ENCODE measurements at regions not wholly inside any gene's neighbourhood (a gene's known extent, or its start where the extent isn't known, plus 50 kb on each side); places are given as distances from the start of the nearest gene placed in this dataset.
"Not testable (repeated sequence)": the region's sequence is repeated elsewhere in the genome, so short reads cannot be mapped to it uniquely, and the experiment has no call there.

DNA sequence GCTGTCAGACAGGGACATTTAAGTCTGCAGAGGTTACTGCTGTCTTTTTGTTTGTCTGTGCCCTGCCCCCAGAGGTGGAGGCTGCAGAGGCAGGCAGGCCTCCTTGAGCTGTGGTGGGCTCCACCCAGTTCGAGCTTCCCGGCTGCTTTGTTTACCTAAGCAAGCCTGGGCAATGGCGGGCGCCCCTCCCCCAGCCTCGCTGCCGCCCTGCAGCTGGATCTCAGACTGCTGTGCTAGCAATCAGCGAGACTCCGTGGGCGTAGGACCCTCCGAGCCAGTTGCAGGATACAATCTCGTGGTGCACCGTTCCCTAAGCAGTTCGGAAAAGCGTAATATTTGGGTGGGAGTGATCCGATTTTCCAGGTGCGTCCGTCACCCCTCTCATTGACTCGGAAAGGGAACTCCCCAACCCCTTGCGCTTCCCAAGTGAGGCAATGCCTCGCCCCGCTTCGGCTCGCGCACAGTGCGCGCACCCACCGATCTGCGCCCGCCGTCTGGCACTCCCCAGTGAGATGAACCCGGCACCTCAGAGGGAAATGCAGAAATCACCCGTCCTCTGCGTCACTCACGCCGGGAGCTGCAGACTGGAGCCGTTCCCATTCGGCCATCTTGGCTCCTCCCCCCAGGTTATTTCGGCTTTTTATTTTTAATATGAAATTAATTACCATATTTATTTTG is 217.8 kb upstream of the EPHA7 start:
- H3K36me3 ChIP-seq (ENCODE audit: insufficient read depth, low read length); H3K27ac ChIP-seq (ENCODE audit: low read depth, low read length); H3K4me3 ChIP-seq (ENCODE audit: low read length in 2 of 2); DNase-seq; H3K27me3 ChIP-seq (ENCODE audit: insufficient read depth, low read length); H3K9me3 ChIP-seq (ENCODE audit: control insufficient read depth in 1 of 2, low read length in 2 of 2); H3K27ac Mint-ChIP-seq; H3K27me3 Mint-ChIP-seq; H3K4me1 Mint-ChIP-seq; CTCF ChIA-PET (ENCODE audit: partially characterized antibody); H3K36me3 Mint-ChIP-seq; H3K4me1 ChIP-seq (ENCODE audit: insufficient read depth, low read length); POLR2A ChIA-PET (ENCODE audit: partially characterized antibody); H3K4me3 Mint-ChIP-seq; intact Hi-C loops (cut with micrococcal nuclease): not testable (repeated sequence)
- peaks cover 0 to 10% (median under 1%) of the 10 kb centered on the region in 8 donors for H3K9me3 Mint-ChIP-seq

DNA sequence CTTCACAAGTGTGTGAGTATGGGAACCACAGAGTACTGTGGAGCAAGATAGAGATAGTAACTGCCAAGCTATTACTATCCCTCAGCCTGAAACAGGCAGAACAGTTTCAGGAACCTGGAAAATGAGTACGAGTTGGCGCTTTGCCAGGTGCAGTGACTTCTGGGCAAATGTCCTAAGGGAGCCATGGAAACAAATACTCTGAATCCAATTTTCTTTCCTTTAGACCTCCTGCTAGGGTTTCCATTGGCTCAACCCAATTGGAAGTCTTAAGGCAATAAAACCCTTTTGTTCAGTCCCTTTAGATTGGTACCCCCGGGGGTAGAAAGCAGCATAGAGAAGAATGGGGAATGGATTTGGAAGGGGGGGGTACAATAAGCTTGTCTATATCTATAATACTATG is 205.0 kb upstream of the EPHA7 start:
- no peak overlapping the region for H3K27ac Mint-ChIP-seq
- no peak overlapping the region for H3K4me3 ChIP-seq (ENCODE audit: low read length in 2 of 2)
- H3K9me3 Mint-ChIP-seq: peaks cover 0 to 6% (median 3%) of the 10 kb centered on the region in 8 donors
- POLR2A ChIA-PET (ENCODE audit: partially characterized antibody): no interaction called here
- H3K36me3 Mint-ChIP-seq: no peaks in the 10 kb centered on the region
- H3K9me3 ChIP-seq (ENCODE audit: control insufficient read depth in 1 of 2, low read length in 2 of 2): no peaks in the 10 kb centered on the region
- CTCF ChIA-PET (ENCODE audit: partially characterized antibody): no interaction called here
- no peaks in the 10 kb centered on the region for H3K4me1 ChIP-seq (ENCODE audit: insufficient read depth, low read length)
- intact Hi-C loops (cut with micrococcal nuclease): no loop called here
- H3K4me3 Mint-ChIP-seq: no peak overlapping the region
- no peak for DNase-seq
- H3K27me3 Mint-ChIP-seq: no peaks in the 10 kb centered on the region
- no peaks in the 10 kb centered on the region for H3K36me3 ChIP-seq (ENCODE audit: insufficient read depth, low read length)
- H3K4me1 Mint-ChIP-seq: no peaks in the 10 kb centered on the region
- no peak overlapping the region for H3K27ac ChIP-seq (ENCODE audit: low read depth, low read length)
- H3K27me3 ChIP-seq (ENCODE audit: insufficient read depth, low read length): no peaks in the 10 kb centered on the region

DNA sequence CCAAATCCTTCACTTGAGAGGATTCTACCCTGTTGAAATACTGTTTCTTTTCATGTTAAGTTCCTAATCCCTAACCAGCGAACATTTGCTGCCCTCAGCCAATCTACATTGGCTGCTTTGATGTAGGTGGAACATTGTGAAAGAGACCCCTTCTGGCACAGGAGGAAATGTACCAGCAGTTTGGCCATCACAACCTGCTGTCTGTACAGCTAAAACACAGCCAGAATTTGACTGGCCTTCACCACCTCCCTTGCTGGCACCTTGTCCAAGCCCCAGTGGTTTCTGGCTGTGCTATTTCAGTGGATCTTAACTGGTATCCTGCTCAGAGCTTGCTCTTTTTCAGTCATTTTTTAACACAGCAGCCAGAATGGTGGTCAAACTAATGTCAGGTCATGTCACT is 202.1 kb upstream of the EPHA7 start:
- DNase-seq: no peak
- no peaks in the 10 kb centered on the region for H3K4me1 ChIP-seq (ENCODE audit: insufficient read depth, low read length)
- intact Hi-C loops (cut with micrococcal nuclease): no loop called here
- H3K27me3 Mint-ChIP-seq: no peaks in the 10 kb centered on the region
- no peak overlapping the region for H3K4me3 Mint-ChIP-seq
- ChIA-PET POLR2A (ENCODE audit: partially characterized antibody) (no interaction called here), CTCF (ENCODE audit: partially characterized antibody) (no interaction called here)
- H3K36me3 ChIP-seq (ENCODE audit: insufficient read depth, low read length): no peaks in the 10 kb centered on the region
- H3K27ac ChIP-seq (ENCODE audit: low read depth, low read length): no peak overlapping the region
- no peaks in the 10 kb centered on the region for H3K36me3 Mint-ChIP-seq
- no peaks in the 10 kb centered on the region for H3K9me3 ChIP-seq (ENCODE audit: control insufficient read depth in 1 of 2, low read length in 2 of 2)
- H3K4me3 ChIP-seq (ENCODE audit: low read length in 2 of 2): no peak overlapping the region
- no peaks in the 10 kb centered on the region for H3K4me1 Mint-ChIP-seq
- H3K27ac Mint-ChIP-seq: no peak overlapping the region
- H3K27me3 ChIP-seq (ENCODE audit: insufficient read depth, low read length): no peaks in the 10 kb centered on the region
- H3K9me3 Mint-ChIP-seq: peaks cover 0 to 9% (median 4%) of the 10 kb centered on the region in 8 donors

DNA sequence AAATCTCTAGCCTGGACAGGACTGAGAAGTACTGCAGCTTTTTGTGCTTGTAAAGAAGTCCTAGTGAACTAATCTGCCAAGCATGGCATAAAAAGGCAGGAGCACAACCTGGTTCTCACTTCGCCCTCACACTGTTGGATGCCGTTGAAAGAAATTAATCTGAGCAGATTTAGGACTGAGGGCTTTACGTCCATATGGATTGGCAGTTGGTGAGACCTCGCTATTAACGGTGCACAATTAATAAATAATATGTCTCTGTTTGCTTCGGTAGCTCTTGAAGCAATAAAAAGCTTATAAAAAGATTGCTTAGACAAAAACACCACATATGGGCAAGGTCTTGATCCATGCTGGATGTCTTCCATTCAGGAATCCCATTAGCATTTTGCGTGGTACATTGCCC is 185.6 kb upstream of the EPHA7 start:
- CTCF ChIA-PET (ENCODE audit: partially characterized antibody): no interaction called here
- no peaks in the 10 kb centered on the region for H3K27me3 ChIP-seq (ENCODE audit: insufficient read depth, low read length)
- Mint-ChIP-seq H3K9me3 (peaks cover 0 to 6% (median 0%) of the 10 kb centered on the region in 8 donors), H3K4me1 (no peaks in the 10 kb centered on the region), H3K27me3 (no peaks in the 10 kb centered on the region), H3K36me3 (no peaks in the 10 kb centered on the region), H3K27ac (no peak overlapping the region), H3K4me3 (no peak overlapping the region)
- H3K4me1 ChIP-seq (ENCODE audit: insufficient read depth, low read length): no peaks in the 10 kb centered on the region
- no peak overlapping the region for H3K4me3 ChIP-seq (ENCODE audit: low read length in 2 of 2)
- H3K27ac ChIP-seq (ENCODE audit: low read depth, low read length): no peak overlapping the region
- H3K9me3 ChIP-seq (ENCODE audit: control insufficient read depth in 1 of 2, low read length in 2 of 2): no peaks in the 10 kb centered on the region
- no peak for DNase-seq
- POLR2A ChIA-PET (ENCODE audit: partially characterized antibody): no interaction called here
- intact Hi-C loops (cut with micrococcal nuclease): no loop called here
- no peaks in the 10 kb centered on the region for H3K36me3 ChIP-seq (ENCODE audit: insufficient read depth, low read length)

DNA sequence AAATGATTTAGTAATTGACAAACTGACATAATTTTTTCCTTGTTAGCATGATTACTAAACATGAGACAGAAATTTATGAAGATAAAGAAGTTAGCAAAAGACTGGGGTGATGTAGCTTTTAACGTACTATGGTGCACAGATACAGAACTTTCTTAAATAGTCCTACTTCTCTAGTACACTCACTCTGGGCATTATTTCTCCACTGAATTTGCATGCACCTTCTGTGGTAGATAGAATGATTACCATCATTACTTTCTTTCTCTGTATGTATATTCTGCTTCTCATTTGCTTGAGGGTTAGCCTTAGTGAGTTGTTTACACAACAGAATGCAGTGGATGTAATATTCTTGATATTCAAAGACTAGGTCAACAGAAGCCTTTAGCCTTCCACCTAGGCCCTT is 173.1 kb upstream of the EPHA7 start:
- H3K27me3 Mint-ChIP-seq: no peaks in the 10 kb centered on the region
- intact Hi-C loops (cut with micrococcal nuclease): no loop called here
- no peaks in the 10 kb centered on the region for H3K4me1 ChIP-seq (ENCODE audit: insufficient read depth, low read length)
- DNase-seq: no peak
- no peaks in the 10 kb centered on the region for H3K36me3 Mint-ChIP-seq
- no peaks in the 10 kb centered on the region for H3K4me1 Mint-ChIP-seq
- no peak overlapping the region for H3K27ac Mint-ChIP-seq
- H3K9me3 ChIP-seq (ENCODE audit: control insufficient read depth in 1 of 2, low read length in 2 of 2): no peaks in the 10 kb centered on the region
- no peaks in the 10 kb centered on the region for H3K36me3 ChIP-seq (ENCODE audit: insufficient read depth, low read length)
- no peak overlapping the region for H3K4me3 ChIP-seq (ENCODE audit: low read length in 2 of 2)
- CTCF ChIA-PET (ENCODE audit: partially characterized antibody): interaction anchor here (0.7 kb wide), 1 partner anchor 1206 kb away, joined by 3 read pairs; no protein-coding TSS in a partner anchor
- H3K4me3 Mint-ChIP-seq: no peak overlapping the region
- POLR2A ChIA-PET (ENCODE audit: partially characterized antibody): no interaction called here
- no peaks in the 10 kb centered on the region for H3K27me3 ChIP-seq (ENCODE audit: insufficient read depth, low read length)
- H3K9me3 Mint-ChIP-seq: peaks cover 2 to 11% (median 6%) of the 10 kb centered on the region in 8 donors
- no peak overlapping the region for H3K27ac ChIP-seq (ENCODE audit: low read depth, low read length)

DNA sequence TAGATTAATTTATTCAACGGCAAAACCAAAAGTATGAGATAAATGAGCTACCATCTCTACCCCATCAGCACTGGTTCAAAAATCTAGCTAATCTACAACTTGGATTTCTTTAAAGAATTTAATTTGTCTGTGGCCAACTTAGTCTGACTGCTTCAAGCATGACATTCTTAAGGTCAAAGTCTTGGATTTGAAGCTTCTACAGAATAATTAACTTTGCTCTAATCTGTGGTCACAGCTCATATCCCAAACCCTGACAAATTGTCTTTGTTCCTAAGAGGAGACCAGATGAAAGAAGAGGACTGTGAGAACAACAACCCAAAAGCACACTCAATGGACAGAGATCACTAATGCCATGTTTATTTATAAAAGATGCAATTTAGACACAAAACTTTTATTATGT is 166.9 kb upstream of the EPHA7 start:
- Mint-ChIP-seq H3K27me3 (no peaks in the 10 kb centered on the region), H3K4me3 (no peak overlapping the region), H3K9me3 (peaks cover 2 to 18% (median 4%) of the 10 kb centered on the region in 8 donors), H3K4me1 (no peaks in the 10 kb centered on the region), H3K36me3 (no peaks in the 10 kb centered on the region), H3K27ac (no peak overlapping the region)
- no peak for DNase-seq
- no peaks in the 10 kb centered on the region for H3K27me3 ChIP-seq (ENCODE audit: insufficient read depth, low read length)
- intact Hi-C loops (cut with micrococcal nuclease): no loop called here
- H3K9me3 ChIP-seq (ENCODE audit: control insufficient read depth in 1 of 2, low read length in 2 of 2): no peaks in the 10 kb centered on the region
- no peaks in the 10 kb centered on the region for H3K36me3 ChIP-seq (ENCODE audit: insufficient read depth, low read length)
- H3K4me3 ChIP-seq (ENCODE audit: low read length in 2 of 2): no peak overlapping the region
- ChIA-PET CTCF (ENCODE audit: partially characterized antibody) (no interaction called here), POLR2A (ENCODE audit: partially characterized antibody) (no interaction called here)
- no peaks in the 10 kb centered on the region for H3K4me1 ChIP-seq (ENCODE audit: insufficient read depth, low read length)
- H3K27ac ChIP-seq (ENCODE audit: low read depth, low read length): no peak overlapping the region

DNA sequence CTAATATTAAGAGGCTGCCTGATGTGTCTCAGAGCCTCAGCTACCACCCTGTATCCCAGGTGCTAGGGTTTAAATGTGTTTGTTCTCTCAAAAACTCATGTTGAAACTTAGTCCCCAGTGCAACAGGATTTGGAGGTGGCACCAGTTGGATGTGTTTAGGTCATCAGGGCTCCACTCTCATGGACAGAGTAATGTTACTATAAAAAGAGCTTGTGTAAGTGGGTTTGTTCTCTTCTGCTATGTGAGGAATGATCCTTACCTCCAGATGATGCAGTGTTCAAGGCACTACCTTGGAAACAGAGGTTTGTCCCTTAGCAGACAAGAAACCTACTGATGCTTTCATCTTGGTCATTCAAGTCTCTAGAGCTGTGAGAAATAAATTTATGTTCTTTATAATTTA is 164.9 kb upstream of the EPHA7 start:
- intact Hi-C loops (cut with micrococcal nuclease): no loop called here
- CTCF ChIA-PET (ENCODE audit: partially characterized antibody): no interaction called here
- Histone ChIP-seq H3K9me3 (ENCODE audit: control insufficient read depth in 1 of 2, low read length in 2 of 2) (no peaks in the 10 kb centered on the region), H3K36me3 (ENCODE audit: insufficient read depth, low read length) (no peaks in the 10 kb centered on the region), H3K4me1 (ENCODE audit: insufficient read depth, low read length) (no peaks in the 10 kb centered on the region), H3K4me3 (ENCODE audit: low read length in 2 of 2) (no peak overlapping the region), H3K27me3 (ENCODE audit: insufficient read depth, low read length) (no peaks in the 10 kb centered on the region), H3K27ac (ENCODE audit: low read depth, low read length) (no peak overlapping the region)
- peaks cover 0 to 13% (median 2%) of the 10 kb centered on the region in 8 donors for H3K9me3 Mint-ChIP-seq
- no peak overlapping the region for H3K4me3 Mint-ChIP-seq
- POLR2A ChIA-PET (ENCODE audit: partially characterized antibody): no interaction called here
- no peak for DNase-seq
- H3K27ac Mint-ChIP-seq: no peak overlapping the region
- no peaks in the 10 kb centered on the region for H3K27me3 Mint-ChIP-seq
- no peaks in the 10 kb centered on the region for H3K36me3 Mint-ChIP-seq
- H3K4me1 Mint-ChIP-seq: no peaks in the 10 kb centered on the region

DNA sequence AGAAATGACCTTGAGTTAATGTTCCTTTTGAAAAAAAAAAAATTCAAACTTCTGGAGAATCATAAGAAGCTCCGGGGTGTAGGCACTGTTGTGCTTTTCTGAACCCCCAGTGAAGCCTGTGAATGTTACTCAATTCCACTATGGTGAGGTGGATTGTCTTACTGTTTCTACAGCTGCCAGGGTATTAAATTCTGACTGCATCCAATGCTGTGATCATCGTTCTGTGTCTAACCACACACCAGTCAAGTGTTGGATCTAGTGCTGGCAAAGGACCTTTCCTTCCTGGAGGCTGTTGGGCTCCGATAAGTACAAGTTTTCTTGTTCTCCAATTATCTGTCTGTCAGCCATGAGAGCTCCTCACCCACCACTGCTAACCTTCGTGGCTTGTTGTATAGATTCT is 162.0 kb upstream of the EPHA7 start:
- Mint-ChIP-seq H3K4me3 (no peak overlapping the region), H3K4me1 (no peaks in the 10 kb centered on the region), H3K36me3 (no peaks in the 10 kb centered on the region), H3K27ac (no peak overlapping the region), H3K9me3 (peaks cover 0 to 9% (median 0%) of the 10 kb centered on the region in 8 donors), H3K27me3 (no peaks in the 10 kb centered on the region)
- CTCF ChIA-PET (ENCODE audit: partially characterized antibody): no interaction called here
- Histone ChIP-seq H3K36me3 (ENCODE audit: insufficient read depth, low read length) (no peaks in the 10 kb centered on the region), H3K27ac (ENCODE audit: low read depth, low read length) (no peak overlapping the region), H3K27me3 (ENCODE audit: insufficient read depth, low read length) (no peaks in the 10 kb centered on the region), H3K4me3 (ENCODE audit: low read length in 2 of 2) (no peak overlapping the region), H3K4me1 (ENCODE audit: insufficient read depth, low read length) (no peaks in the 10 kb centered on the region), H3K9me3 (ENCODE audit: control insufficient read depth in 1 of 2, low read length in 2 of 2) (no peaks in the 10 kb centered on the region)
- DNase-seq: no peak
- intact Hi-C loops (cut with micrococcal nuclease): no loop called here
- POLR2A ChIA-PET (ENCODE audit: partially characterized antibody): no interaction called here

All from CD4-positive, alpha-beta memory T cell (primary cell).